ENCODE measurements at regions not wholly inside any gene's neighbourhood (a gene's known extent, or its start where the extent isn't known, plus 50 kb on each side); places are given as distances from the start of the nearest gene placed in this dataset.
A peak's percentile ranks its signal among the peaks of the same experiment; 100 is the strongest.
"Not testable (repeated sequence)": the region's sequence is repeated elsewhere in the genome, so short reads cannot be mapped to it uniquely, and the experiment has no call there.

DNA sequence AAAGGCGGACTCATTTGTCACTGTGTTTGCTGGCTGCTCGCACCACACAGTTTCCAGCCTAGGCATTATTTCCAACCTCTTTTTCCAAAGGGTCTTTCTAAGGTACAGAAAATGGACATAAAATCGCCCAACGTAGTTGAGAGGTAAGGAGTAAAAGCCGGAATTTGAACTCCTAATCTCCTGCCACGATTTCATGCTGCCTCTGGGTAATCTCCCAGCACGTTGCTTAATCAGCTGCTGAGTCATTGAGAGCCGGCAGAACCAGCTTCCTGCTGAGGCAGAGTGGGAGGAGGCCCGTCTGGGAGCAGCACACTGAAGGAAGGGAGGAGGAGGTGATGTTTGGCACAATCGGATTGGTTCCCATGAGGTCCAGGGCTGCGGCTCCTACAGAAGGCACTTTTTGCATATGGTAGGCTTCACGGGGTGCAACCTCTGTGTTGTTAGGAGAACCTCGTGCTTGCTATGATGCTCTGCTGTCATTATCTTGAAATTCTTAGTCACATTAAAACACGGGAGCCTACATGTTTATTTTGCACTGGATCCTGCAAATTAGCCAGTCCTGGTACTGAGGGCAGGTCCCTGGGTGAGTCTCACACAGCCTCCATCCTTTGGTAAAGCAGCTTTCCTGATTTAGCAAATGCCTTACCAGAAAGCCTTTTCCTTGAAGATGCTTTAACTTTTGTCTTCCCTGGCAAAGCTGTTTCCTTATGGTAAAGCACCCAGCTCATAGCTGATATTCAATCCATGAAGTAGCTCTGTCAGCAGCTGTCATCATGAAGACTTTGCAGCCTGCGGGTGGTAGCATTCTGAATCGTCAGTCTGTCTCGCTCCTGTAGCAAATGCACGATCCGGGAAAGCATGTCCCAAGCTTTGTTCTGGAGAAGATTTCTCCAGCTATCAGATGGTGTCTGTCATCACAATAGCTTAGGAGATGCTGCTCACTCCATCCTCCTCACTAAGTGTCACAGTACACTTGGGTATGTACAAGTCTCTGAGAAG, 191.6 kb upstream of the MSX2 start:
- H3K4me3 ChIP-seq (ENCODE audit: low read length, poor library complexity, severe bottlenecking) = peak overlapping the region; percentile 49
- peak overlapping the region; percentile 66 for H3K9ac ChIP-seq (ENCODE audit: low read depth, low read length, poor library complexity, severe bottlenecking)
- H3K79me2 ChIP-seq (ENCODE audit: insufficient read depth, low read length) = no peaks in the 10 kb centered on the region
- no peaks in the 10 kb centered on the region for H3K27me3 ChIP-seq (ENCODE audit: insufficient read depth, low read length, poor library complexity, severe bottlenecking)
- no peaks in the 10 kb centered on the region for H3K9me3 ChIP-seq (ENCODE audit: insufficient read depth, low read depth, low read length)
- H3K4me1 ChIP-seq (ENCODE audit: insufficient read depth, low read length, poor library complexity, severe bottlenecking) = peaks cover 49% of the 10 kb centered on the region
- no peaks in the 10 kb centered on the region for H3K9me2 ChIP-seq (replicated peaks; ENCODE audit: low read depth, low read length)
- no peaks in the 10 kb centered on the region for H4K20me1 ChIP-seq (ENCODE audit: insufficient read depth, low read length, poor library complexity, severe bottlenecking)
- no peaks in the 10 kb centered on the region for H3F3A ChIP-seq (ENCODE audit: low read depth)
- TF ChIP-seq, protein P1, sequence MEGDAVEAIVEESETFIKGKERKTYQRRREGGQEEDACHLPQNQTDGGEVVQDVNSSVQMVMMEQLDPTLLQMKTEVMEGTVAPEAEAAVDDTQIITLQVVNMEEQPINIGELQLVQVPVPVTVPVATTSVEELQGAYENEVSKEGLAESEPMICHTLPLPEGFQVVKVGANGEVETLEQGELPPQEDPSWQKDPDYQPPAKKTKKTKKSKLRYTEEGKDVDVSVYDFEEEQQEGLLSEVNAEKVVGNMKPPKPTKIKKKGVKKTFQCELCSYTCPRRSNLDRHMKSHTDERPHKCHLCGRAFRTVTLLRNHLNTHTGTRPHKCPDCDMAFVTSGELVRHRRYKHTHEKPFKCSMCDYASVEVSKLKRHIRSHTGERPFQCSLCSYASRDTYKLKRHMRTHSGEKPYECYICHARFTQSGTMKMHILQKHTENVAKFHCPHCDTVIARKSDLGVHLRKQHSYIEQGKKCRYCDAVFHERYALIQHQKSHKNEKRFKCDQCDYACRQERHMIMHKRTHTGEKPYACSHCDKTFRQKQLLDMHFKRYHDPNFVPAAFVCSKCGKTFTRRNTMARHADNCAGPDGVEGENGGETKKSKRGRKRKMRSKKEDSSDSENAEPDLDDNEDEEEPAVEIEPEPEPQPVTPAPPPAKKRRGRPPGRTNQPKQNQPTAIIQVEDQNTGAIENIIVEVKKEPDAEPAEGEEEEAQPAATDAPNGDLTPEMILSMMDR (conservative IDR thresholded peaks at IDR 0.05; ENCODE audit: low read length) = no peak
- H3K36me3 ChIP-seq (ENCODE audit: insufficient read depth, low read length) = no peaks in the 10 kb centered on the region
- H3K4me2 ChIP-seq (ENCODE audit: low read depth, low read length, poor library complexity, severe bottlenecking) = peak overlapping the region; percentile 61
- no peak overlapping the region for H2AFZ ChIP-seq (ENCODE audit: low read length)

DNA sequence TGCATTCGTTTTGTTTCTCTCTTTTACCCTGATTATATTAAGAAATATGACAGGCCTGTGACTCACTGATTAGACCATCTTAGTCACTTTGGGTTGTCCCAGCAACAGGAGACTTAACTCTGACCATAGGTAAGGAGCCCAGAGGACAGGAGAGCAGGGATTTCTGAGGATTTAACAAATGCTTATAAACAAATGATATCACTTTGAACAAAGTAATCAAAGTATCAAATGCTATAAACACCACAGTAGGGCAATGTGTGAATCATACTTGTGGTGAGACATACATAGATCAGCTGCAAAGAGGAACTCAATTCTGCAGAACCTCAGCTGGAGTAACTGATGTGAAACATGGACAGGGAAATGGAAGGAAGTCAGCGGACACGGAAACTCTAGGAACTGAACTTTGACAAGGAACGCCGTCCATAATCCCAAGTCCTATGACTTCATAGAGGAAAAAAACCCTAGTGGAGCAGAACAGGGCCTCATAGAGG, 190.6 kb upstream of the MSX2 start:
- TF ChIP-seq, protein P1 (conservative IDR thresholded peaks at IDR 0.05; ENCODE audit: low read length) = no peak
- TF ChIP-seq EZH2phosphoT487 (IDR thresholded peaks at IDR 0.05; ENCODE audit: borderline replicate concordance) = no peak
- Histone ChIP-seq H3F3A (ENCODE audit: low read depth) (no peaks in the 10 kb centered on the region), H3K9me3 (ENCODE audit: insufficient read depth, low read depth, low read length) (no peaks in the 10 kb centered on the region), H2AFZ (ENCODE audit: low read length) (no peak overlapping the region), H3K9ac (ENCODE audit: low read depth, low read length, poor library complexity, severe bottlenecking) (no peak overlapping the region), H4K20me1 (ENCODE audit: insufficient read depth, low read length, poor library complexity, severe bottlenecking) (no peaks in the 10 kb centered on the region), H3K36me3 (ENCODE audit: insufficient read depth, low read length) (no peaks in the 10 kb centered on the region), H3K4me2 (ENCODE audit: low read depth, low read length, poor library complexity, severe bottlenecking) (no peak overlapping the region), H3K4me3 (ENCODE audit: low read length, poor library complexity, severe bottlenecking) (no peak overlapping the region), H3K9me2 (replicated peaks; ENCODE audit: low read depth, low read length) (no peaks in the 10 kb centered on the region), H3K79me2 (ENCODE audit: insufficient read depth, low read length) (no peaks in the 10 kb centered on the region), H3K4me1 (ENCODE audit: insufficient read depth, low read length, poor library complexity, severe bottlenecking) (peaks cover 44% of the 10 kb centered on the region), H3K27me3 (ENCODE audit: insufficient read depth, low read length, poor library complexity, severe bottlenecking) (no peaks in the 10 kb centered on the region)

GRCh38 chr5:174535669-174536068, 188.7 kb upstream of the MSX2 start:
- TF ChIP-seq, protein P1 (conservative IDR thresholded peaks at IDR 0.05; ENCODE audit: low read length) = no peak
- no peak for TF ChIP-seq EZH2phosphoT487 (IDR thresholded peaks at IDR 0.05; ENCODE audit: borderline replicate concordance)
- no peaks in the 10 kb centered on the region for H3K9me3 ChIP-seq (ENCODE audit: insufficient read depth, low read depth, low read length)
- no peak overlapping the region for H3K9ac ChIP-seq (ENCODE audit: low read depth, low read length, poor library complexity, severe bottlenecking)
- no peaks in the 10 kb centered on the region for H3K79me2 ChIP-seq (ENCODE audit: insufficient read depth, low read length)
- H4K20me1 ChIP-seq (ENCODE audit: insufficient read depth, low read length, poor library complexity, severe bottlenecking) = no peaks in the 10 kb centered on the region
- H3K27me3 ChIP-seq (ENCODE audit: insufficient read depth, low read length, poor library complexity, severe bottlenecking) = no peaks in the 10 kb centered on the region
- H2AFZ ChIP-seq (ENCODE audit: low read length) = no peak overlapping the region
- H3K4me2 ChIP-seq (ENCODE audit: low read depth, low read length, poor library complexity, severe bottlenecking) = no peak overlapping the region
- no peaks in the 10 kb centered on the region for H3K36me3 ChIP-seq (ENCODE audit: insufficient read depth, low read length)
- no peaks in the 10 kb centered on the region for H3F3A ChIP-seq (ENCODE audit: low read depth)
- no peaks in the 10 kb centered on the region for H3K9me2 ChIP-seq (replicated peaks; ENCODE audit: low read depth, low read length)
- peaks cover 33% of the 10 kb centered on the region for H3K4me1 ChIP-seq (ENCODE audit: insufficient read depth, low read length, poor library complexity, severe bottlenecking)
- no peak overlapping the region for H3K4me3 ChIP-seq (ENCODE audit: low read length, poor library complexity, severe bottlenecking)

GRCh38 chr5:174539823-174540222, 184.6 kb upstream of the MSX2 start:
- H3K9ac ChIP-seq (ENCODE audit: low read depth, low read length, poor library complexity, severe bottlenecking); H2AFZ ChIP-seq (ENCODE audit: low read length); H3K9me3 ChIP-seq (ENCODE audit: insufficient read depth, low read depth, low read length); H3K4me1 ChIP-seq (ENCODE audit: insufficient read depth, low read length, poor library complexity, severe bottlenecking); H3K79me2 ChIP-seq (ENCODE audit: insufficient read depth, low read length); H3K27me3 ChIP-seq (ENCODE audit: insufficient read depth, low read length, poor library complexity, severe bottlenecking); H3F3A ChIP-seq (ENCODE audit: low read depth); H3K4me3 ChIP-seq (ENCODE audit: low read length, poor library complexity, severe bottlenecking); H3K9me2 ChIP-seq (replicated peaks; ENCODE audit: low read depth, low read length); H4K20me1 ChIP-seq (ENCODE audit: insufficient read depth, low read length, poor library complexity, severe bottlenecking); H3K36me3 ChIP-seq (ENCODE audit: insufficient read depth, low read length); H3K4me2 ChIP-seq (ENCODE audit: low read depth, low read length, poor library complexity, severe bottlenecking): not testable (repeated sequence)

All from Loucy (cell line).